Smooth muscle cell of the brain vasculature (primary cell): ENCODE measurements at regions not wholly inside any gene's neighbourhood (a gene's known extent, or its start where the extent isn't known, plus 50 kb on each side); places are given as distances from the start of the nearest gene placed in this dataset.
"Not testable (repeated sequence)": the region's sequence is repeated elsewhere in the genome, so short reads cannot be mapped to it uniquely, and the experiment has no call there.

Experiments used
- DNase-seq: peaks from one replicate; pipeline ENCODE4 v3.0.0-alpha.2; 2012; ENCODE audit warnings: low read depth, low spot score

DNA sequence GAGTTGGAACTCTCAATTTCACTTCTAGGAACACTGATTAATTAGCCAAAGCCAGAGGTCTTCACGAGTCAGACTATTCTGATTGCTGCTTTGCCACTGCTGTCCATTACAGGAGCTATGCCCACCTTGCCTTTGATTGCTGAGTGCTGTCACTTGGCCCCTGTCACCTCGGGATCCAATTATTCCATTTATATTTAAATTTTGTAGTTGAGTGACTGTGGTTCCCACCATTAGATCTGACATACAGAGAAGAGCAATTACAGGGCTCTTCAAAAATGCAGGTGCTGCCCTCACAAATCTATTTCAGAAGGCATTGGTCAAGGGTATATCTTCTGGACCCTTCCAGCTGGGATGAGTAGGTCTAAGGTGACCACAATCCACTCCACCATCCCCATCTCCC, 200.8 kb downstream of the GJA1 start:
- DNase-seq, result not testable (repeated sequence)

DNA sequence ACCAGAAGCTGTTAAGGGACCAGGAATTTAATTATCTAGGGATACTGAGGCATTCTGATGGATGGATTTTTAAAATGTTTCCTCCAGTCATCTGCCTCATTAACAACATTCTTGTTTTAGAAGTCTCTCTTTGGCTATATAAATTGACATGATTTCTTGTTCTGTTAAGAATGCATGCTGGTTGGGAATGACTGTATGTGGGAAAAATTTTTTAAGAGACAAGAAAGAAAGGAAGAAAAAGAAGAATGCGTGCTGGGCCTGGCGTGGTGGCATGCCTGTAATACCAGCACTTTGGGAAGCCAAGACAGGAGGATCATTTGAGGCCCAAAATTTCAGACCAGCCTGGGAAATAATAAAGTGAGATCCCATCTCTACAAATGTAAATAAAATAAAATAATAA, 203.6 kb downstream of the GJA1 start:
- no peak for DNase-seq

DNA sequence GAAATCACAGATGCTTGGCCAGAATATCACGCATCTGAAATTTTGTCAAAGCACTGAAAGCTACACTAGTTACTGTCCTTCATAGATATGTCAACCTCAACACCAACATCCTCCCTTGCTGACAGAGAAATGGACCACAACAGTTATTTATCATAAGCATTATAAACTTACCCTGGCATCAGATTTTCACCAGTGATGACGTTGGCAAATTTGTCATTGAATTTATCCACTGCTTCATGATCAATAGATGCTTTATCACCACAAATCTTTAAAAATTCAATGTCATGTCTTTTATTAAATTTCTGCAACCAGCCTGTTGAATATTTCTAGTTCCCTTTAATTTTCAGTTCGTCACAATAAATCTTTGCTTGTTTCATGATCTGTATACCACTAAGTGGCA, 205.7 kb downstream of the GJA1 start:
- no peak for DNase-seq

DNA sequence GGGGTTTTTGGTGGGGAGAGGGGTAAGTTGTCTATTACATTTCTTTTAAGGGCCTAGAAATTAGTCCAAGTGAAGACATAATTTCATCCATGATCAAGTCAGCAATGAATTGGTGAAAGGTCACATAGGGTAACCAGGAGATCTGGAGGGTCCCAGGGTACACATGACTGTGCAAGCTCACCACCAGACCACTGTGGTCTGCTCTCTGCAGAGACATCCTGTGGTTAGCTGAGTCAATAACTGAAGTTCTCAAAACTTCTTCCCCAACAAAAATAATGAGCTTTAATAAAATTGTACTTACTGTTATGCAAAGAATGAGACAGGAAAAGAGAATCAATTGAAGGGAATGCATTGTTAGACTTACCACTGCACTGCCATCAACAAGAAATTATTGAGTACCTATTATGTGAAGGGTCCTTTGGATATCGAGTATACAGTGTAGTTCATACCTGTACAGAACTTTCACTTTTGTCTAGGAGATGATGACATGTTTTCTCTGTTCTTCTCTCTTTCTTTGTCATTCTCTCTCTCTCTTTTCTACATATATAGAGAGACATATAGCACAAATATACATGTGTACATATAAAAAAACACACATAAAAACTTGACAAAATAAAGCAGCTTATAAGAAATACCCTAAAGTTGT, 209.8 kb downstream of the GJA1 start:
- no peak for DNase-seq

DNA sequence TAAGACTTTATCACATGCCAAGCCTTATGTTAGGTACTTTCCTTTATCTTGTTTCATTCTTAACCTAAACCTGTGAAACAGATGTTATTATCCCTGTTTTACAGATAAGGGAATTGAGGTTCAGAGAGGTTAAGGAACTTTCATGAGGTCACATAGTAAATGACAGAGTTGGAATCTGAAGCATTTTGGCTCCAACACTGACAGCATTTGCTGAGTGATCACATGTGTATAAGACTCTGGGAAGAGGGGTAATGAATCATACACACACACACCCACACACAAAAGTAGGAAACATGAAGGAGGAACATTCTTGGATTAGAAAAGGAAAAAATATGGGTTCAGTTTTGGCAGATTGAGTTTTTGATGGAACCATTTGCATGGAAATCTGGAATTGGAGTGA, 212.5 kb downstream of the GJA1 start:
- no peak for DNase-seq

DNA sequence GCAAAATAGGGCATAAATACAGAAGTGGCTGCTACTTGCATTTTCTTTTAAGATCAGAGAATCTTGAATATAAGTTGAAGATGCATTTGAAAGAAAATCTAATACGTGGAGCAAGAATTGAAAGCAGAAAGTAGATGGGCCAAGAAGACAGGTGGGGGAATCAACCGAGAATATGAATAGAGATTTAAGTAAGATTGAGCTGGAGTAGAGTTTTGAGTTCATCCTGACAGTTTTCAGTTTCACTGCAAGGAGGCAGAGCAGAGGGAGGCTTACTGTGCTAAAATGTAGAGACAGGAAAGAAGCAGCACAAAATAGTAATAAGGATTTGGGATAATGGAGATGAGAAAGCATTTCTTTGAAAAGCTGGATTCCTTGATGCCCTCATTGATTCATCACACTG, 214.5 kb downstream of the GJA1 start:
- DNase-seq, result no peak

DNA sequence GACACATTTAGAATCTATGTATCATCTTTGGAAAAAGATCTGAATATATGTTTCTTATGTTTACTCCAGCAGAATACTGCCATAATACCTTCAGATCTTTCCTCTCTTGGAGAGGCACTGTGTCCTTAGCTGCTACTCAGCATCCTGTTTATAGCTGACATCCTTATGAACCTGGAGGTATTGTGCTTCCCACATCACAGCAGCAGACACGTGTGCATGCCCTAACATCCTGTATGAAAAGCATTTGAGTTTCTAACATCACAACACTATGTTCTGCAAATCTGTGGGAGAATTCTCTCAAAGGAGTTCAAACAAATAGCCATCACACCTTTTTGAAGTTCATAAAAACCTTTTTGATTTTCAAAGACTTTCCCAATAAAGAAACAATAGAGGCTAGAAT, 216.0 kb downstream of the GJA1 start:
- no peak for DNase-seq

DNA sequence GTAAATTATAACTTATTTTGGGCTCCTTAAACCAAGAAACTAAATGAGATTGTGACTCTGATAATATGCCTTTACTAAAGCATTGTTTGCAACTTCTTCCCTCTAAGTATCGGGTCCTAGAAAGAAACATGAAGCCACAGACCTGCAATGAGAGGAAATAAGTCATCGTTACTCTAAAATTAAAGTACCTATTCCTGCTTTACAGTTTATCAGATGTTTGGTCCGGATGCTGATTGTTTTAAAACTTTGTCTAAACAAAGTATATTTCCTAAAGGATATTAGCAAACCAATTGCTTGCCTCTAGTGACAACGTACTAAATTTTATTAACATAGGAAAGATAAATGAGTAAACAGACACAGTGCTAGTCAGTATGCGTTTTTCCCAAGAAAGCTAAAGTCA, 216.8 kb downstream of the GJA1 start:
- no peak for DNase-seq

DNA sequence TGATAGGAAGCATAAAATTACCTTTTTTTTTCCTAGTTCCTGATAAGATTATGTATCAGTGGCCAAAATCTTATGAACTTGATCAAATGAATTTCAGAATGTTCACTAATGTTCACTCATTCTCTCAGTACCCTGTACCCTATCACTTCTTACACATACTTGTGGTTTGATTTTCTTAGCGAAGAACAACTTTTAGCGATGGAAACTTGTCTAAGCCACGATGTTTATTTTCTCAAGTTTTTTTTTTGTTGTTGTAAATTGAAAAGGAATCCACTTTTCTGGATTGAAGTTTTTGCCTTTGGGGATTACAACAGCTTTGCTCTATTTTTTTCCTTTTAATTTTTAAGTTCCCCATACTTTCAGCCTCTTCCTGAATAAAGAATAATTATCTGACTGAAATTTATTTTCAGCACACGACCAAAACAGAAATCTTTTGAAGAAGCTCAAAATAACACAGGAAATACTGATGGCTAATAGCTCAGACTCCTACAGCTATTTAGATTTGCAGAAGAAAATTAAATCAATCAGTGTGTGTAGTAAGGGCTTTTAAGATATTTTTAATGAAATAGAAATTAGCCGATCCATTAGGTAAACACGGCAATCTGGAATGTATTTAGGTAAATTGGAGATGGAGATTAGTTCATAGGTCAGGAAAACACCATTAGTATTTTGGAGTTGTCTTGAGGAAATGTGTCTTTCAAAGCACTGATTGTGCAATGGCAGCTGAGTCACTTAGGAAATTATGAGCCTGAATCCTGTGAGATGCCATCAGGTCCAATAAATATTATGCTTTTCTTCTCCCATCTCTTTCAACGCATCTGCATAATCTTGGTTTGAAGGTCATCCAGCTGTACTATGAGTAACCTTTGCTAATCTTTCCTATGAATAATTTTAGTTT, 217.5 kb downstream of the GJA1 start:
- DNase-seq, result no peak

DNA sequence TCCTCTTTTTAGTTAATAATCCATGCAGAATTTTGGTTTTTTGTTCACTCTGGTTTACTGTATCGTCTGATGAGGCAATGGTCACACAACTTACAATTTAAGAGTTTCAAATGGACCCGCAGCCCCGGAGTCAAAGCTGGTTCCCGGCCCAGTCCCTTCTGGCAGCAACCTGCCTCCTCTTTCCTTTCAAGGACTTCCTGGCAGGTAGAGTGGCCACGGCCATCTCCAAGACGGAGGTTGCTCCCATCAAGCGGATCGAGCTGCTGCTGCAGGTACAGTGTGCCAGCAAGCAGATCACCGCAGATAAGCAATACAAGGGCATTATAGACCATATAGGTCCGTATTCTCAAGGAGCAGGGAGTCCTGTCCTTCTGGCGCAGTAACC, 218.2 kb downstream of the GJA1 start:
- DNase-seq, result no peak

DNA sequence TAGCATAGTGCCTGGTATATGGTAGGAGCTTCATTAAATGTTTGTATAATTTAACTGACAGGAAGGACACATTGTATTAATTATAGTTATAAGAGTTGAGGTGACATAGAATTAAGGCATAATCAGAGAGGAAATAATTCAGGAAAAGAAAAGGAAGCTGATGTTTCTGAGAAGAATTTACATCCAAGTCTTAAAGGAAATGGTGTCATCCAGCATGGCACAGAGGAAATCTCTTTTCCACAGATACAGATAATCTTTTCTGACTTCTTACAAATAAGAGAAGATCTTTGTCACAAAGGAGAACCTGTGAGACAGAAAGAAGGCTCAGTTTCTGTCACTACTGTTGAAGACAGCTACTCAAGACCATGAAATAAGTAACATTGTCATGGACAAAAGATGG, 222.5 kb downstream of the GJA1 start:
- DNase-seq, result no peak

DNA sequence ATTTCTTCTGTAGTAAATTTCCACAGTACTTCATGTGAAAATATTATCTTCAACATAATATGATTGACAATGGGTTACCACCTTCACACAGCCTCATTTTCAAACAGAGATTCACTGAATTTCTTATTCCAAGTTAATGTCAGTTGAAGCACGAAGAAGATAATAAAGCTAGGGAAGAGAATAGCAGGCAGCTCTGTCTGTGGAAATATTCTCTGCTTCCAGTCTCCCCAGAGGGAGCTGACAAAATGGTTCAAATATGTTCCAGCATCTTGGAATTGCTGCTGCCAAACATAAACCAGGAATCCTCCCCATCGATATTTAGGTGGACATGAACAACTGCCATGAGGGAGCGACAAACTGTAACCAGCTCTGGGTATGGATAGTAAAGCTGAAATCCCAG, 224.8 kb downstream of the GJA1 start:
- no peak for DNase-seq

DNA sequence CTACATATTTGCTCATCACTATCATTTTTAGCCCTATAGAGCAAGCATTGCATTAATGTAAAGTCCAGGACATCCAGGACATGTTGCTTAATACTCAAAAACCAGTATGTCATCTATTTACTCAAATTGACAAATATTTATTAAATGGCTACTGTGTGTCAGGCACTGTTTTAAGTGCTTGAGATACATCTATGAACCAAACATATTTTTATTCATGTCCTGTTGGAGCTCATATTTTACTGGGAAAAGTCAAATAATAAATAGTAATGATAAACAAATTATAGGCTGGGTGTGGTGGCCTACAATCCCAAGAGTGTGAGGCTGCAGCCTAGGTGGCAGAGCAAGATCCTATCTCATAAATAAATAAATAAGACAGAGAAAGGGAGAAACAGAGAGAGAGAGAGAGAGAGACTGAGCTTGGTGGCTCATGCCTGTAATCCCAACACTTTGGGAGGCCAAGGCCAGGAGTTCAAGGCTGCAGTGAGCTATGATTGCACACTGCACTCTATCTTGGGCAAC, 227.9 kb downstream of the GJA1 start:
- no peak for DNase-seq

DNA sequence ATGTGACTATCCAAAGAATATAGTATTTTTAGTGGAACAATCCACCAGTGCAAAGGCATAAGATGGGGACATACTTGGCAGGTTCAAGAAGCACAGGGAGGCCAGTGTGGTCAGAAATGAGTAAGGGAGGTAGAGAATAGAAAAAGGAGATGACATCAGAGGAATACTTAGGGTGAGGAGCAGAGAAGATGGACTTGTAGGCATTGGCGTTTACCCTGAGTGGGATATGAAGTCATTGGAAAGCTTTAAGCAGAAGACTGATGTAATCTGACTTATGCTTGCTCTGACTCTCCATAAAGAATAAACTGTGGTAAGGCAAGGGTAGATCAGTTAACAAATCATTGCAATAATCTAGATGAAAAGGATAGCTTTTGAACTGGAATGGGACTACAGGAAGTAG, 228.7 kb downstream of the GJA1 start:
- no peak for DNase-seq

DNA sequence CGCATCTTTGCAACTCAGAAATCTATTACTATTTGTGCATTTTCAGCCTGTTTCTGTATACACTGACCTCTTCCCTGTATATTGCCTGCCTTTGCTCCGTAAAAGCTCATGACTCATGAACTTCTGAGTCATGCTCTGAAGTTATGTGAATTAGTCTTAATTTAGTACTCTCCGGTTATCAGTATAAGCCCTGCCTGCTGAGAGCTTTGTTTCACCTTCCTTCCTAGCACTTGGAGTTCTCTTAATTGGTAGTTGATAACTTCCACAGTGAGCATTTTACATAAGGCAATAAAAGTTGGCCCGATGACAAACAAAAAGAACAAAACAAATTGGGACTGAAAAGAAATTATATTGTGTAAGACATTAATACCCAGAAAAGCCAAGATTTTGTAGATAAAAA, 231.4 kb downstream of the GJA1 start:
- DNase-seq, result peak; percentile 41

DNA sequence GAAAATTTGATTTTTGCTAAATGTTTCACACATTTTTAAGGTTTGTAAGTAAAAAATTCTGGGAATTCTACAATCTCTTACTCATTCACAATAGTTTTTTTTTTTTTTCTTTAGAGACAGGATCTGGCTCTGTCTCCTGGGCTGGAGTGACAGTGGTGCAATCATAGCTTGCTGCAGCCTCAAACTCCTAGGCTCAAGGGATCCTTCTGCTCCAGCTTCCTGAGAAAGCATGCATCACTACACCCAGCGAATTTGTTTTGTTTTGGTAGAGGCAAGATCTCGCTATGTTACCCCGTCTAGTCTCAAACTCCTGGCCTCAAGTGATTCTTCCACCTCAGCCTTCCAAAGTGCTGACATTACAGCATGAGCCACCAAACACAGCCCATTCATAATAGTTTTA, 232.8 kb downstream of the GJA1 start:
- DNase-seq, result no peak

DNA sequence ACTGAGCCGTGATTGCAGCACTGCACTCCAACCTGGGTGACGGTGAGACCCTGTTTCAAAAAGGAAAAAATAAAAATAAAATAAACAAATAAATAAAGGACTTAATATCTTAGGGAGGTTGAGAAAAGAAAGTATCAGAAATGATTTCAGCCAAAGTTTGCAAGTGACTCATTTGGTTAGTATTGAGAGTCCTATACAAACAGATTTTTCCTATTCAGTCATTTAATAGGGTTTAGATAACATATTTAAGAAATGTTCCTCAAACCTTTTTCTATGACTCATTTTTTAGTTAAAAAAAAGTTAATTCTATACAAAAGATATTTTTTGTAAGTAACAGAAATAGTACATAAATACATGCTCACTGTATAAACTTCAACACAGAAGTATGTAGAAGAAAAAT, 235.1 kb downstream of the GJA1 start:
- no peak for DNase-seq

DNA sequence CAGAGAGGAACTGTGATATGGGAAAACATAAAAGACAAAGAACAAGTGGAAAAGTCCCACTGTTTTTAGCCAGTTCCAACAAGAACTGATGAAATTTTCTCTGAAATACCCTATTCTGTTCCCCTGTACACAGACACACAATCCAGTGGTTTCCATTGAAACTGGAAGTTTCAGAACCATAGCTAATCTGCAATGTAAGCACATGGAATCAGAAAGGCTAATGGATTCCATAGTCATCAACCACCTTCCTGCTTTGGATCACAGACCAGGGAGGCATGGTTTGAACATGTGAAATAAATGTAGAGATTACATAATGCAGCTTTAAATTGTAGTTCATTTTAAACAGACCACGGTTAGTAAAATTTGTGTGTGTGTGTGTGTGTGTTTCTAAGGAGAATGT, 242.1 kb downstream of the GJA1 start:
- no peak for DNase-seq

DNA sequence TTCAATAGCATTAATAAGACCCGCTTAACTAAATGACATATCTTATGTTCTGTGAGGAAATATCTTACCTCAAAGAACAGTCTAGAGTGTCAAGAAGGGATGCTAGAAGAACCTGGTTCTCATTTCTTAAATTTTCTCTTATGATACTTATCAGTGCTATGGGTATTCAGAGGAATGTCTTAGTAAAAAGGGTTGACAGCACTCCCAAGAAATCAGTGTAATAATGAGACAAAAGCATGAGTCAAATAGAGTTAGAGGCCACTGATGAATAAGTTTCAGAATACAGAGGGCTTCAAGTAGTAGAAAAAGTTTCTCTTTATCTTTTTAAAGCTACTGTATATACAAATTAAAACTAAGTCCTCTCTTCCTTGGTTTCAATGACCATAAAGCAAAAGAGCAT, 242.8 kb downstream of the GJA1 start:
- DNase-seq, result no peak

DNA sequence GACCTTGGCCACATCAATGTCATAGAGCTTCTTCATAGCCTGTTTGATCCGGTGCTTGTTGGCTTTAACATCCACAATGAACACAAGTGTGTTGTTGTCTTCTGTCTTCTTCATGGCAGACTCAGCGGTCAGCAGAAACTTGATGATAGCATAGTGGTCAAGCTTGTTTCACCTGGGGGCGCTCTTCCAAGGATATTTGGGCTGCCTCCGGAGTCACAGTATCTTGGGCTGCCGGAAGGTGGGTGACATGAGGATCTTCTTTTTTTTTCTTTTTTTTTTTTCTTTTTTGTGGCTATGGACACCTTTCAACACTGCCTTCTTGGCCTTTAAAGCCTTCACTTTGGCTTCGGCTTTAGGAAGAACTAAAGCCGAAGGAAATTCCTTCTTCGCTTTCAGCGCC, 244.6 kb downstream of the GJA1 start:
- DNase-seq, result no peak

DNA sequence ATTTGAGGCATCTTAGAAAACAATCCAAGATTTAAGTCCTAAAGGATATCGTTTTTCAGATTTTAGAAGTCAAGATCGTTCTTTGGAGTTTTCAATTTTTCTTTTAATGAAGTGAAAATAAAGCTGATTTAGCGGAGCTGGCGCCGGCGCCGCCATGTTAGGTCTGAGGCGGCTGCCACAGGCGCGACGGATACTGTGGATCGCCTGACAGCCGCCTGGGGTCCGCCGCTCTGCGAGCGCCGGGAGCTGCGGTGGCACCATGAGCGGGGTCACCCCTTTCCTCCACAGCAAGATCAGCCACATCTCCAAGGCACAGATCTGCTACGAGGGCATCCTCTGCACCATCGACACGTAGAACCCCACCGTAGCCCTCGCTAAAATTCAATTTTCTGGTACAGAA, 247.2 kb downstream of the GJA1 start:
- no peak for DNase-seq

DNA sequence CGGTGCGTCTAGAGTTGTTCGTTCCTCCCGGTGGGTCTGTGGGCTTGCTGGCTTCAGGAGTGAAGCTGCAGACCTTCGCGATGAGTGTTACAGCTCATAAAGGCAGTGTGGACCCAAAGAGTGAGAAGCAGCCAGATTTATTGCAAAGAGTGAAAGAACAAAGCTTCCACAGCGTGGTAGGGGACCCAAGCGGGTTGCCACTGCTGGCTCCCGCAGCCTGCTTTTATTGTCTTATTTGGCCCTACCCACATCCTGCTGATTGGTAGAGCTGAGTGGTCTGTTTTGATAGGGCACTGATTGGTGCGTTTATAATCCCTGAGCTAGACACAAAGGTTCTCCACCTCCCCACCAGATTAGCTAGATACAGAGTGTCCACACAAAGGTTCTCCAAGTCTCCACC, 250.4 kb downstream of the GJA1 start:
- not testable (repeated sequence) for DNase-seq

DNA sequence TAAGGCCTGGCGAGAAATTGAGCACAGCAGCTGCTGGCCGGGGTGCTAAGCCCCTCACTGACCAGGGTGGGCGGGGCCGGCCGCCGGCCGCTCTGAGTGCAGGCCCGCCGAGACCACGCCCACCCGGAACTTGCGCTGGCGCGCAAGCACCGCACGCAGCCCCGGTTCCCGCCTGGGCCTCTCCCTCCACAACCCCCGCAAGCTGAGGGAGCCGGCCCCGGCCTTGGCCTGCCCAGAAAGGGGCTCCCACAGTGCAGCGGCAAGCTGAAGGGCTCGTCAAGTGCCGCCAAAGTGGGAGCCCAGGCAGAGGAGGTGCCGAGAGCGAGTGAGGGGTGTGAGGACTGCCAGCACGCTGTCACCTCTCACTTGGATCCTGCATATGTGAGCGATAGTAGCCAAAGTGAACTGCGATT, 251.2 kb downstream of the GJA1 start:
- DNase-seq, result no peak
